Esophagus squamous epithelium (tissue), 4 donors: ENCODE measurements at regions not wholly inside any gene's neighbourhood (a gene's known extent, or its start where the extent isn't known, plus 50 kb on each side); places are given as distances from the start of the nearest gene placed in this dataset.

ENCODE experiments used
- CTCF ChIP-seq, 6 experiments: fragments of 450-650 bp in 4 of 6; fragments of 200-600 bp in 2 of 6; sonication (generic) in 2 of 6; IDR thresholded peaks; one replicate each; pipeline ENCODE4 v1.5.1; 2016 to 2019; ENCODE audit warnings: antibody characterized with exemption in 6 of 6, mild to moderate bottlenecking in 4 of 6, moderate library complexity in 4 of 6
- POLR2A ChIP-seq, 4 donors: fragments of 450-650 bp; IDR thresholded peaks; one replicate each; pipeline ENCODE4 v1.6.1; 2017; ENCODE audit warnings: antibody characterized with exemption in 4 of 4, mild to moderate bottlenecking in 4 of 4, moderate library complexity in 3 of 4

- TF ChIP-seq POLR2A (IDR thresholded peaks at IDR 0.05) (no peak), CTCF (IDR thresholded peaks at IDR 0.05) (no peak)
These were observed 264.2 kb downstream of the IRX2 start for GRCh38 chr5:2487152-2487763.
